HCT116 (cell line): ENCODE measurements at regions not wholly inside any gene's neighbourhood (a gene's known extent, or its start where the extent isn't known, plus 50 kb on each side); places are given as distances from the start of the nearest gene placed in this dataset.

Source experiments
- ATAC-seq: fragments of 200-7000 bp; cut with Tn5 transposase; 2 replicates; pipeline ENCODE4 v1.9.1; 2020; ENCODE audit warnings: mild to moderate bottlenecking, moderate library complexity
- BruUV-seq: library from RNA; stranded (reverse); fragments of 400-500 nt; replicated peaks from 2 replicates; lab custom pipeline; 2021; lab: Mats Ljungman, UMichigan
- CTCF ChIA-PET: fragments of 300-600 bp; sonication (Branson Sonifier 250); formaldehyde crosslinking; loops from one replicate; lab custom pipeline; 2021; ENCODE audit warnings: antibody characterized with exemption; lab: Charles Lee
- POLR2A ChIA-PET: fragments of 300-600, 350-600 bp; sonication (Branson Sonifier 250); formaldehyde crosslinking; loops from one replicate; lab custom pipeline; 2021; ENCODE audit warnings: antibody characterized with exemption; lab: Charles Lee
- RAD21 ChIA-PET, 2 experiments: fragments of 300-600 bp; sonication (Branson Sonifier 250); formaldehyde crosslinking; loops; one replicate each; lab custom pipeline; 2023; ENCODE audit warnings: low total read pairs in 2 of 2; ENCODE audit not compliant: uncharacterized antibody in 2 of 2, unreplicated experiment in 2 of 2, low non-redundant PET in 1 of 2; lab: Charles Lee
- DNase-seq: peaks from one replicate; pipeline ENCODE4 v3.0.0-alpha.2; 2010; ENCODE audit warnings: low read depth, low spot score
- H2AFZ ChIP-seq: fragments of 200-600 bp; shearing (Covaris generic), sonication (generic); 2 replicates; pipeline ENCODE4 v1.6.1; 2017; ENCODE audit warnings: low read depth, mixed run types, mixed read lengths, antibody characterized with exemption, low read length; ENCODE audit not compliant: poor library complexity, severe bottlenecking
- H3K27ac ChIP-seq: 2 replicates; pipeline ENCODE4 v1.5.1; 2012; ENCODE audit warnings: low read depth, low read length
- H3K27me3 ChIP-seq: fragments of 200-600 bp; sonication (generic); 2 replicates; pipeline ENCODE4 v1.6.1; 2016; ENCODE audit warnings: mixed run types, low read length, mixed read lengths; ENCODE audit not compliant: insufficient read depth
- H3K36me3 ChIP-seq, 2 experiments: fragments of 200-500 bp in 1 of 2; fragments of 200-600 bp in 1 of 2; sonication (Bioruptor generic) in 1 of 2; sonication (generic) in 1 of 2; 2 replicates each; pipeline versions ENCODE4 v1.5.1 to v1.6.1; 2014 to 2016; ENCODE audit warnings: low read length in 2 of 2, inconsistent platforms in 1 of 2, mixed read lengths in 1 of 2, mixed run types in 1 of 2; ENCODE audit not compliant: insufficient read depth in 2 of 2, control insufficient read depth in 1 of 2
- H3K4me1 ChIP-seq, 2 experiments: fragments of 200-600 bp in 1 of 2; sonication (generic) in 1 of 2; 2 replicates each; pipeline versions ENCODE4 v1.5.1 to v1.6.1; 2012 to 2017; ENCODE audit warnings: low read length in 2 of 2, inconsistent platforms in 1 of 2, mild to moderate bottlenecking in 1 of 2, mixed read lengths in 1 of 2, mixed run types in 1 of 2, moderate library complexity in 1 of 2; ENCODE audit not compliant: insufficient read depth in 2 of 2, control insufficient read depth in 1 of 2
- H3K4me2 ChIP-seq: fragments of 200-600 bp; sonication (generic); 2 replicates; pipeline ENCODE4 v1.6.1; 2017; ENCODE audit warnings: mixed run types, low read length, mixed read lengths
- H3K4me3 ChIP-seq, 2 experiments: fragments of 200-600 bp in 1 of 2; sonication (generic) in 1 of 2; replicated peaks in 1 of 2; 2 replicates each; pipeline ENCODE4 v1.5.1; 2011 to 2016; ENCODE audit warnings: low read length in 2 of 2, control low read depth in 1 of 2, low read depth in 1 of 2, mild to moderate bottlenecking in 1 of 2, mixed read lengths in 1 of 2, mixed run types in 1 of 2
- H3K79me2 ChIP-seq: fragments of 200-600 bp; sonication (generic); 2 replicates; pipeline ENCODE4 v1.6.1; 2017; ENCODE audit warnings: mild to moderate bottlenecking, mixed run types, low read length, moderate library complexity, mixed read lengths; ENCODE audit not compliant: insufficient read depth
- H3K9ac ChIP-seq: fragments of 200-600 bp; sonication (generic); 2 replicates; pipeline ENCODE4 v1.6.1; 2016; ENCODE audit warnings: low read length, mixed read lengths
- H3K9me2 ChIP-seq: fragments of 200-600 bp; sonication (generic), shearing (Covaris generic); 2 replicates; pipeline ENCODE4 v1.6.1; 2017; ENCODE audit warnings: mixed run types, mild to moderate bottlenecking, moderate library complexity; ENCODE audit not compliant: insufficient read depth
- H3K9me3 ChIP-seq, 2 experiments: fragments of 200-500 bp in 1 of 2; fragments of 200-600 bp in 1 of 2; sonication (Bioruptor generic) in 1 of 2; sonication (generic) in 1 of 2; 2 replicates each; pipeline ENCODE4 v1.6.1; 2014 to 2017; ENCODE audit warnings: low read length in 2 of 2, mixed read lengths in 2 of 2, inconsistent platforms in 1 of 2, low read depth in 1 of 2, mild to moderate bottlenecking in 1 of 2, mixed run types in 1 of 2, moderate library complexity in 1 of 2; ENCODE audit not compliant: control insufficient read depth in 1 of 2, insufficient read depth in 1 of 2
- H4K20me1 ChIP-seq: fragments of 200-600 bp; sonication (generic), shearing (Covaris generic); 2 replicates; pipeline ENCODE4 v1.6.1; 2017; ENCODE audit warnings: mixed run types, mild to moderate bottlenecking, moderate library complexity; ENCODE audit not compliant: insufficient read depth
- CBX3 ChIP-seq: IDR thresholded peaks from 2 replicates; pipeline ENCODE4 v1.6.1; 2012; ENCODE audit warnings: low read depth
- CTCF ChIP-seq, 3 experiments: fragments of 200-600 bp in 1 of 3; sonication (generic) in 1 of 3; IDR thresholded peaks in 2 of 3; conservative IDR thresholded peaks in 1 of 3; 2 replicates each; pipeline ENCODE4 v1.5.1; 2012 to 2017; ENCODE audit warnings: low read depth in 2 of 3, low read length in 2 of 3, antibody characterized with exemption in 1 of 3, borderline replicate concordance in 1 of 3, control low read depth in 1 of 3, mild to moderate bottlenecking in 1 of 3, mixed read lengths in 1 of 3, mixed run types in 1 of 3, moderate library complexity in 1 of 3; ENCODE audit not compliant: insufficient read depth in 1 of 3
- EGR1 ChIP-seq: IDR thresholded peaks from 2 replicates; pipeline ENCODE4 v1.6.1; 2012; ENCODE audit warnings: low read depth
- ELF1 ChIP-seq: IDR thresholded peaks from 2 replicates; pipeline ENCODE4 v1.6.1; 2012; ENCODE audit warnings: low read depth, borderline replicate concordance
- EZH2 ChIP-seq: fragments of 200-600 bp; sonication (generic); IDR thresholded peaks from 2 replicates; pipeline ENCODE4 v1.6.1; 2017; ENCODE audit warnings: antibody characterized with exemption, mixed run types
- EZH2phosphoT487 ChIP-seq: fragments of 200-600 bp; IDR thresholded peaks from 2 replicates; pipeline ENCODE4 v1.6.1; 2018; ENCODE audit warnings: antibody characterized with exemption, borderline replicate concordance
- FOSL1 ChIP-seq: IDR thresholded peaks from 2 replicates; pipeline ENCODE4 v1.6.1; 2012; ENCODE audit warnings: low read depth
- JUND ChIP-seq: IDR thresholded peaks from 2 replicates; pipeline ENCODE4 v1.6.1; 2012
- POLR2AphosphoS5 ChIP-seq: IDR thresholded peaks from 2 replicates; pipeline ENCODE4 v1.6.1; 2011; ENCODE audit warnings: mild to moderate bottlenecking, low read depth, low read length, moderate library complexity
- RAD21 ChIP-seq: IDR thresholded peaks from 2 replicates; pipeline ENCODE4 v1.6.1; 2012; ENCODE audit warnings: low read depth, mild to moderate bottlenecking
- REST ChIP-seq: IDR thresholded peaks from 2 replicates; pipeline ENCODE4 v1.6.1; 2012; ENCODE audit warnings: low read depth
- SIN3A ChIP-seq: IDR thresholded peaks from 2 replicates; pipeline ENCODE4 v1.6.1; 2012; ENCODE audit warnings: low read depth
- SP1 ChIP-seq: IDR thresholded peaks from 2 replicates; pipeline ENCODE4 v1.6.1; 2012; ENCODE audit warnings: low read depth
- SRF ChIP-seq: IDR thresholded peaks from 2 replicates; pipeline ENCODE4 v1.6.1; 2012; ENCODE audit warnings: low read depth
- TCF7L2 ChIP-seq: IDR thresholded peaks from 2 replicates; pipeline ENCODE4 v1.7.0; 2011; ENCODE audit warnings: borderline replicate concordance, inconsistent platforms; ENCODE audit not compliant: insufficient read depth, insufficient read length; ENCODE audit errors: extremely low read depth
- YY1 ChIP-seq: IDR thresholded peaks from 2 replicates; pipeline ENCODE4 v1.6.1; 2011; ENCODE audit warnings: low read length, low read depth, moderate library complexity, mild to moderate bottlenecking; ENCODE audit not compliant: insufficient replicate concordance; ENCODE audit errors: extremely low read depth
- ZBTB33 ChIP-seq: IDR thresholded peaks from 2 replicates; pipeline ENCODE4 v1.6.1; 2011; ENCODE audit warnings: mild to moderate bottlenecking, low read length, moderate library complexity; ENCODE audit not compliant: insufficient replicate concordance; ENCODE audit errors: extremely low read depth
- ZNF274 ChIP-seq: fragments of 200-500 bp; sonication (Bioruptor generic); IDR thresholded peaks from 2 replicates; pipeline ENCODE4 v1.6.1; 2014; ENCODE audit warnings: mild to moderate bottlenecking, low read depth, low read length, inconsistent platforms
- intact Hi-C: fragments of 100-400 bp; cut with micrococcal nuclease; formaldehyde crosslinking; loops from 2 replicates; pipeline ENCODE4 v1.10.0; 2022

GRCh38 chr3:88572450-88572849, 422.7 kb downstream of the C3orf38 start:
- ChIA-PET RAD21 (no interaction called here), POLR2A (no interaction called here), CTCF (no interaction called here)
- no peaks in the 10 kb centered on the region for H3K79me2 ChIP-seq
- H3K27ac ChIP-seq, result no peak overlapping the region
- H4K20me1 ChIP-seq, result no peaks in the 10 kb centered on the region
- H3K9me2 ChIP-seq, result no peaks in the 10 kb centered on the region
- H3K4me3 ChIP-seq, result no peak overlapping the region
- BruUV-seq, result no TSS peak
- H3K27me3 ChIP-seq, result no peaks in the 10 kb centered on the region
- no peak for ATAC-seq
- intact Hi-C loops, result no loop called here
- H3K4me1 ChIP-seq, result no peaks in the 10 kb centered on the region
- H3K4me2 ChIP-seq, result no peak overlapping the region
- TF ChIP-seq SIN3A (no peak), TCF7L2 (no peak), ELF1 (no peak), REST (no peak), ZNF274 (no peak), POLR2AphosphoS5 (no peak), JUND (no peak), SP1 (no peak), YY1 (no peak), SRF (no peak), EGR1 (no peak), EZH2phosphoT487 (no peak), FOSL1 (no peak), EZH2 (no peak), RAD21 (no peak), CTCF (IDR thresholded peaks at IDR 0.05 in 2 of 3, conservative IDR thresholded peaks at IDR 0.05 in 1 of 3; ENCODE audit: borderline replicate concordance in 1 of 3, insufficient read depth in 1 of 3, low read depth in 2 of 3, low read length in 2 of 3) (no peak), ZBTB33 (no peak), CBX3 (no peak)
- H2AFZ ChIP-seq, result no peak overlapping the region
- DNase-seq, result no peak
- H3K9ac ChIP-seq, result no peak overlapping the region
- peaks cover 3 to 9% of the 10 kb centered on the region in 2 experiments; a peak in 2 of 4 replicates for H3K9me3 ChIP-seq
- no peaks in the 10 kb centered on the region for H3K36me3 ChIP-seq
